SU-DHL-6 (cell line): ENCODE measurements at regions not wholly inside any gene's neighbourhood (a gene's known extent, or its start where the extent isn't known, plus 50 kb on each side); places are given as distances from the start of the nearest gene placed in this dataset.

Source experiments
- H2AFZ ChIP-seq: fragments of 200-600 bp; sonication (generic); 2 replicates; pipeline ENCODE4 v1.6.1; 2014; ENCODE audit warnings: low read depth, mild to moderate bottlenecking, moderate library complexity, mixed read lengths, antibody characterized with exemption, low read length; ENCODE audit not compliant: severe bottlenecking
- H3F3A ChIP-seq: fragments of 200-600 bp; shearing (Covaris generic); 2 replicates; pipeline ENCODE4 v1.6.0; 2016; ENCODE audit warnings: antibody characterized with exemption, mild to moderate bottlenecking; ENCODE audit not compliant: insufficient read depth
- H3K27ac ChIP-seq: fragments of 200-600 bp; sonication (generic); 2 replicates; pipeline ENCODE4 v1.5.1; 2016; ENCODE audit warnings: low read depth, mild to moderate bottlenecking, low read length, moderate library complexity, mixed read lengths
- H3K27me3 ChIP-seq: fragments of 200-600 bp; sonication (generic), shearing (Covaris generic); 2 replicates; pipeline ENCODE4 v1.6.0; 2014; ENCODE audit warnings: mild to moderate bottlenecking, low read length
- H3K36me3 ChIP-seq: fragments of 200-600 bp; sonication (generic); 2 replicates; pipeline ENCODE4 v1.6.1; 2014; ENCODE audit warnings: mild to moderate bottlenecking, low read length, mixed read lengths
- H3K4me2 ChIP-seq: fragments of 300-600, 200-600 bp; shearing (Covaris generic), sonication (generic); 2 replicates; pipeline ENCODE4 v1.6.0; 2014; ENCODE audit warnings: low read length, low read depth, mild to moderate bottlenecking; ENCODE audit not compliant: poor library complexity, severe bottlenecking
- H3K4me3 ChIP-seq: fragments of 200-600 bp; sonication (generic); 2 replicates; pipeline ENCODE4 v1.5.1; 2014; ENCODE audit warnings: antibody characterized with exemption, low read length, mild to moderate bottlenecking, mixed read lengths; ENCODE audit not compliant: insufficient read depth, poor library complexity, severe bottlenecking
- H3K79me2 ChIP-seq: fragments of 200-600 bp; sonication (generic); 2 replicates; pipeline ENCODE4 v1.6.1; 2014; ENCODE audit warnings: mild to moderate bottlenecking, low read length, moderate library complexity; ENCODE audit not compliant: insufficient read depth
- H3K9ac ChIP-seq: fragments of 200-600 bp; sonication (generic); 2 replicates; pipeline ENCODE4 v1.7.0; 2014; ENCODE audit warnings: mild to moderate bottlenecking, low read length
- H3K9me2 ChIP-seq: fragments of 200-600 bp; sonication (generic); replicated peaks from 2 replicates; pipeline ENCODE4 v1.6.1; 2014; ENCODE audit warnings: low read length; ENCODE audit not compliant: insufficient read depth
- H3K9me3 ChIP-seq: fragments of 200-600 bp; sonication (generic); 2 replicates; pipeline ENCODE4 v1.6.1; 2014; ENCODE audit warnings: low read length, mixed read lengths; ENCODE audit not compliant: insufficient read depth
- H4K20me1 ChIP-seq: fragments of 200-600 bp; sonication (generic); 2 replicates; pipeline ENCODE4 v1.6.1; 2014; ENCODE audit warnings: low read depth, mild to moderate bottlenecking, antibody characterized with exemption, low read length, moderate library complexity, mixed read lengths
- CTCF ChIP-seq: fragments of 200-600 bp; sonication (generic); IDR thresholded peaks from one replicate; pipeline ENCODE4 v1.5.1; 2017; ENCODE audit warnings: antibody characterized with exemption, mild to moderate bottlenecking, low read length, moderate library complexity; ENCODE audit not compliant: insufficient read depth, poor library complexity, severe bottlenecking
- EZH2phosphoT487 ChIP-seq: fragments of 200-600 bp; sonication (generic), shearing (Covaris generic); conservative IDR thresholded peaks from 2 replicates; pipeline ENCODE4 v1.6.1; 2018; ENCODE audit warnings: mild to moderate bottlenecking, antibody characterized with exemption, low read length, moderate library complexity, mixed read lengths

DNA sequence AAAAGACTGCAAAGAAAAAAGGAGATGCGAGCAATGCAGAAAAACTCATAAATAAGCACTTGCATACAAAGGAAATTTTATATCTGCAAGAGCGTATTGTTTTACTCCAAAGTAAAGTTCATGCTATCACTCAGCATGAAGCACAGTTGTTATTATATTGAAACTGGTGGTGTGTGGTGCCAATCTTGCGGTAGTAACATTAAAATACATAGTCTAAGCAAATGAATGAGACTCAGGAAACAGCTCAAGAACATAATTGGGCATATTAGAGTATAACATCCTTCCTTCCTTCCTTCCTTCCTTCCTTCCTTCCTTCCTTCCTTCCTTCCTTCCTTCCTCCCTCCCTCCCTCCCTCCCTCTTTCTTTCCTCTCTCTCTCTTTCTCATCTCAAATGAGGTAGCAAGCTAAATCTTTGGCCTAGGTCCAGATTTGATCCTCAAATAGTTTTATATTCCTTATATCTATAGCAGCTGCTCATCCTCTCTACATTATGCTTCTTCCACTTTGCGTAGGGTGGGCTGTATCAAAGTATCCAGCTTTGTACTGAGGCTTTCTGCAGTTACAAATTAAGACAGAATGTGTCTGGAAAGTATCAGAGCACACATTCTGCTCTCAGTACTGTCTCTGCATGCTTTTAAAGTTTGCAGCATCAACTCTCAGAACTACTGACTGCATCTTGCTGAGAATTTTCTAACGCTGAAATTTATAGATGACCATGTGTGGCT is 718.3 kb downstream of the RERGL start:
- Histone ChIP-seq H3K4me3 (no peak overlapping the region), H2AFZ (no peak overlapping the region), H3K27me3 (no peaks in the 10 kb centered on the region), H3F3A (no peaks in the 10 kb centered on the region), H3K4me2 (no peak overlapping the region), H3K79me2 (no peaks in the 10 kb centered on the region), H4K20me1 (no peaks in the 10 kb centered on the region), H3K9me2 (no peaks in the 10 kb centered on the region), H3K9me3 (no peaks in the 10 kb centered on the region), H3K27ac (no peak overlapping the region), H3K9ac (no peak overlapping the region), H3K36me3 (no peaks in the 10 kb centered on the region)
- TF ChIP-seq EZH2phosphoT487: no peak
- TF ChIP-seq CTCF: no peak

GRCh38 chr12:17370621-17371020 is 719.4 kb downstream of the RERGL start:
- no peaks in the 10 kb centered on the region for H3K79me2 ChIP-seq
- H3K4me2 ChIP-seq: no peak overlapping the region
- no peak overlapping the region for H3K27ac ChIP-seq
- H4K20me1 ChIP-seq: no peaks in the 10 kb centered on the region
- no peak overlapping the region for H3K9ac ChIP-seq
- H3F3A ChIP-seq: no peaks in the 10 kb centered on the region
- no peak overlapping the region for H2AFZ ChIP-seq
- no peaks in the 10 kb centered on the region for H3K9me3 ChIP-seq
- TF ChIP-seq EZH2phosphoT487: no peak
- no peaks in the 10 kb centered on the region for H3K9me2 ChIP-seq
- no peak overlapping the region for H3K4me3 ChIP-seq
- H3K36me3 ChIP-seq: no peaks in the 10 kb centered on the region
- no peaks in the 10 kb centered on the region for H3K27me3 ChIP-seq

DNA sequence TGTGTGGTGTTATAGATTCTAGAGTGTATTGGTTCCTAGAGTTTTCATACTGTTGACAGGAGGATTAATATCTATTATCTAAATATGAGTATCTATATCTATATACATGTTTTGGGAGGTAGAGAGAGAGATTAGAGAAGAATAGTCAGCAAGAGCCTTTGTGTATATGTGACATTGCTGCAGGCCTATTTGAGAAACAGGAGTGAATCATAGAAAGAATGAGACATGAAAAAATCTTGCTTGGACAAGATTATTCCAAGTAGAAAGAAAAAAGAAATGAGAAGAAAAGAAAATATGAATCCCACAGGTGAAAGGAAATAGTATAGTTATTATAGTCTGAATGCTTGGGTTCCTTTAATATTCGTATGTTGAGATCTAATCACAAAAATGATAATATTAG is 720.4 kb downstream of the RERGL start:
- H3K79me2 ChIP-seq: no peaks in the 10 kb centered on the region
- no peaks in the 10 kb centered on the region for H4K20me1 ChIP-seq
- no peak overlapping the region for H3K4me2 ChIP-seq
- no peaks in the 10 kb centered on the region for H3K36me3 ChIP-seq
- H3K27ac ChIP-seq: no peak overlapping the region
- H3K9ac ChIP-seq: no peak overlapping the region
- no peak for TF ChIP-seq EZH2phosphoT487
- TF ChIP-seq CTCF: no peak
- no peaks in the 10 kb centered on the region for H3K9me3 ChIP-seq
- no peaks in the 10 kb centered on the region for H3K9me2 ChIP-seq
- H3K27me3 ChIP-seq: no peaks in the 10 kb centered on the region
- no peak overlapping the region for H3K4me3 ChIP-seq
- H3F3A ChIP-seq: no peaks in the 10 kb centered on the region
- no peak overlapping the region for H2AFZ ChIP-seq

DNA sequence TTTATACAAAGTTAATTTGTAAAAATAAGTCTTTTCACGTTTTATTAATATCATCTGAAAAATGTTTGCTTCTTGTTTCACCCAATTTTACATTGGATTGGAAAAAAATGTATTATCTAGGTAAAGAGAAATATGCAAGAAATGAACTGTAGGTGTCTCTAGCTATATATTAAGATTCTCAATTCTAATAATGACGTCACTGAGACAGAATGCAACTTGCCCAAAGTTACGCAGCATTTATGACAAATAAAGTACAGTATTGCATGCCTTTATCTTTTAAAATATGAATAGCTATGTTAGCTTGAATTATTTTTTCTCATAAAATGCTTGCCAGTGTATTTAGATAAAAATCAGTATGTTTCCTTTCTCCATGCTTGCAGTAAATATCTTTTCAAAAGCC is 728.8 kb downstream of the RERGL start:
- no peaks in the 10 kb centered on the region for H3F3A ChIP-seq
- no peaks in the 10 kb centered on the region for H3K79me2 ChIP-seq
- H3K9ac ChIP-seq: no peak overlapping the region
- no peak overlapping the region for H3K4me2 ChIP-seq
- no peak overlapping the region for H3K27ac ChIP-seq
- H3K4me3 ChIP-seq: no peak overlapping the region
- no peak for TF ChIP-seq CTCF
- TF ChIP-seq EZH2phosphoT487: no peak
- no peak overlapping the region for H2AFZ ChIP-seq
- no peaks in the 10 kb centered on the region for H4K20me1 ChIP-seq
- H3K36me3 ChIP-seq: no peaks in the 10 kb centered on the region
- H3K9me2 ChIP-seq: no peaks in the 10 kb centered on the region
- no peaks in the 10 kb centered on the region for H3K27me3 ChIP-seq
- no peaks in the 10 kb centered on the region for H3K9me3 ChIP-seq
